ENCODE measurements at regions not wholly inside any gene's neighbourhood (a gene's known extent, or its start where the extent isn't known, plus 50 kb on each side); places are given as distances from the start of the nearest gene placed in this dataset.

DNA sequence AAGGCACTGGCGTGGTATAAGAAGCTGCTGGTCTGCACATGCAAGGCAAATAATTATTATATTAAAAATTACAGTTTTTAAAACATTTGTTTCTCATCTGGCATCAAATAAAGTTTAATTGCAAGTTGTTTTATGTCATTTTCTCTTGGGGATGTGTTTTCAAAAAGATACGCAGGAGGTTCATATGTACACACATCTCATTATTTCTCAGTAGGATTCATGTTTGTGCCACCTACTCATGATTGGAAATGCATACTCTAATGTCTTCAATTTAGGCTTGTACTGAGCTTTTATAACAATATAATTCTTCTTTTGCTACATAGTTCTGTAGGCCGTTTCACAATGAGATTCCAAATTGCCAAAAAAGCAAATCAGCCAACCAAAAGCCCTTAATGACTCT lies 244.2 kb upstream of the MEF2C start:
- TF ChIP-seq POLR2A (IDR thresholded peaks at IDR 0.05; ENCODE audit: low read depth, low read length): no peak
- TF ChIP-seq TAF1 (IDR thresholded peaks at IDR 0.05; ENCODE audit: borderline replicate concordance, low read depth, low read length): no peak
- no peak for TF ChIP-seq POLR2AphosphoS5 (IDR thresholded peaks at IDR 0.05; ENCODE audit: low read depth, low read length)
- DNase-seq (ENCODE audit: insufficient read length) (no peak), FAIRE-seq (no peak)

DNA sequence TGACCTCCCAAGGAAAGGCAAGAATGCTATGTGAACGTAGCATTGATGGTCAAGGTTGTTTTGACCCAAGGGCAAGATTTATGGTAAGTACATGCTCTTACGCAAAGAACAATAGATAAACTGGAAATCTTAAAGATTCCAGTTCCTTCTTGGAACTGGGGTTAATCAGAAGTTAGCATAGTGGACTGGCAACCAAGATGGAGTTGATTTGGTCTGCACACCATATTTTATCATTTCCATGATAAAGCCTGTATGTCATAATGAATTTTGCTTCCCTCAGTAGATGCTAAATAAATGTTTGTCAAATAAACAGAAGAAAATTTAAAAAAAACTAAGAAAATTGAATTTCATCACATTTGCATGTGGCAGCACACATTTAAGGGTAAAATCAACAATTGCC lies 242.4 kb upstream of the MEF2C start:
- FAIRE-seq (no peak), DNase-seq (ENCODE audit: insufficient read length) (no peak)
- TF ChIP-seq POLR2A (IDR thresholded peaks at IDR 0.05; ENCODE audit: low read depth, low read length): no peak
- TF ChIP-seq POLR2AphosphoS5 (IDR thresholded peaks at IDR 0.05; ENCODE audit: low read depth, low read length): no peak
- TF ChIP-seq TAF1 (IDR thresholded peaks at IDR 0.05; ENCODE audit: borderline replicate concordance, low read depth, low read length): no peak

DNA sequence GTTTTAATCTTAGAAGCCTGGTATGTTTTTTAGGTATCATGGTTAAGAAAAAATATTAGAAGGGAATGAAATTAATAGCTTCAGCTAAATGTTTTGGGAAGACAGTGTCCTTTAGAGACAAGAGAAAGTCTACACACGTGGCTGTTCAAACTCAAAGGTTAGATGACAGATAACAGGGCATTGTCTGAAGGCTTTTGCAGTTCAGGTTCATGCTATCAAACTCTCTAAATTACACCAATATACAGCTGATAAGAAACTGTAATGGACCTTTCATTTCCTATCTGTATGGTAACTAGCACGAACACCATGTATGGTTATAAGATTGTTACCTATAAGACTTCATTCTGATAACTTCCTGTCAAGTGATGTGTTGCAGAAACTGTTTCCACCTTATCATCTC lies 240.6 kb upstream of the MEF2C start:
- TF ChIP-seq POLR2AphosphoS5 (IDR thresholded peaks at IDR 0.05; ENCODE audit: low read depth, low read length) (no peak), TAF1 (IDR thresholded peaks at IDR 0.05; ENCODE audit: borderline replicate concordance, low read depth, low read length) (no peak), POLR2A (IDR thresholded peaks at IDR 0.05; ENCODE audit: low read depth, low read length) (no peak)
- DNase-seq (ENCODE audit: insufficient read length) (no peak), FAIRE-seq (no peak)

DNA sequence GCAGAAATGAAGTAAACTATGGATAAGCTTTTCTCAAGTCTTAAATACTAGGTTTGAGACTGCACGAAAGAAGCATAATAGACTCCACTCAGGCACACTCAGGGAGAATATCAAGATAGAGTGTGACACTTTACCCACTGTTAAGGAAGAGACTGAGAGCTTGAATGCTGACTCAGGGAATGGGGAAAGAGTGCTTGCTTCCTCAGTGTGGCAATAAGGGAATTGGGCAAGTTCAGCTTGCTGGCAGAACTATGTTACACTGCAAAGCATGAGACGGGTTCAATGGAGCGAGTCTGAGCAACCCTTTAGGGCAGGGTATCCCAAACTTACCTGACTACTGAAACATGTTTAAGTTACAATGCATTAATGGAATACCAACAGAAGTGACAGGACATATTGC lies 237.7 kb upstream of the MEF2C start:
- DNase-seq (ENCODE audit: insufficient read length) (no peak), FAIRE-seq (no peak)
- TF ChIP-seq POLR2A (IDR thresholded peaks at IDR 0.05; ENCODE audit: low read depth, low read length): no peak
- TF ChIP-seq TAF1 (IDR thresholded peaks at IDR 0.05; ENCODE audit: borderline replicate concordance, low read depth, low read length): no peak
- TF ChIP-seq POLR2AphosphoS5 (IDR thresholded peaks at IDR 0.05; ENCODE audit: low read depth, low read length): no peak

DNA sequence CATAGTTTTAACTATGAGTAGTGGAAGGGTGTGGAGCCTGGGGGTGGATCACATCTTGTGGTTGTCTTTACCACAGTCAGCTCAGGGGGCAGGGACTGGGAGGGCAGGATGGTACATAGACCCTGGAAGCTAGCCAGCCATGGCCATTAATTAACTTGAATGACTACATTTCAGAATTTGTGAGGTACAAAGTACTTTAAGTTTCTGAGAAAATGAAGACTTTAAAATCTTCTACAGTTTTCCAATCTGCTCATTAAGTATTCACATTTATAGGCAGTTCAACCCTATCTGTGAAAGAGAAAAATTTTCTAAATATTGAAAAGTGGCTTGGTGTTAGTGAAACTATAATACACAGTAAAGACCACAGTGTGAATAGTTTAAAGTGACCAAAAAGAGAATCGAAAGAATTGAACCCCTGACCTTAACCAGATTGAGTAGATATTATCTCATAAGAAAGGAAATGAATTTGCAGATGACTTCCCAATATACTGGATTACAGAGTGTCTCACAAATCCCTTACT lies 234.2 kb upstream of the MEF2C start:
- DNase-seq (ENCODE audit: insufficient read length): no peak
- TF ChIP-seq TAF1 (IDR thresholded peaks at IDR 0.05; ENCODE audit: borderline replicate concordance, low read depth, low read length): no peak
- TF ChIP-seq POLR2AphosphoS5 (IDR thresholded peaks at IDR 0.05; ENCODE audit: low read depth, low read length): no peak
- TF ChIP-seq POLR2A (IDR thresholded peaks at IDR 0.05; ENCODE audit: low read depth, low read length): no peak
- FAIRE-seq: peak; percentile 85

DNA sequence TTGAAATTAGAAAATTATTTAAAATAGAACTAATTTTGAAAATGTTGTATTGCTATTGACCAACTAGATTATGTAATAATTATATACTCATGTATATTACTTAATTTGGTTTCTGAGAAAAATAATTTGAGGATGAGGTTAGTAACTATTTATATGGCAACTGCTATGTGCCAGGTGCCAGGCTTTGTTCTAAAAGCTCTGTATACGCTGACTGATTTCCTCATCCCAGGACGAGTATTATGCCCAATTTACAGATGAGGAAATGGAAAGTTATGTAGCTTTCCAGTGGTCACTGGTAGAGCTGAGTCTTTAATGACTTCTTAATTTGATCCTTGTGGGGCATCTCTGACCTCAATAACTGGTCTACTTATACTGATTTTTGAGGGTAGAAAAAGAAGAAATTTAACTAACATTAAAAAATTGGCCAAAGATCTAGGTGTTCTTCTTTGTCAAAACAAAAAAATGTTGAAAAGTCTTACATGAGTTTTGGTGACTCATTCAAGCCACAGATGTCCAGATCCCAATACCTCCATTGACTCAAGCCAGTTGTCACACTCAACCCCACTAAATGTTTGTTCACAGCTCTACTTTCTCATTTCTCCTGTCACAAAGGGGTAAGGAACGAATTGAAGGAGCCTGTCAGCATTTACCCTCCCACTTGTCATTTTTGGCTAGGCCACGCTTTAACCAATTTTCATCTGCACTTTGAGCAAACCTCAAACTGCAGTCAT lies 228.1 kb upstream of the MEF2C start:
- TF ChIP-seq POLR2A (IDR thresholded peaks at IDR 0.05; ENCODE audit: low read depth, low read length) (no peak), TAF1 (IDR thresholded peaks at IDR 0.05; ENCODE audit: borderline replicate concordance, low read depth, low read length) (no peak), POLR2AphosphoS5 (IDR thresholded peaks at IDR 0.05; ENCODE audit: low read depth, low read length) (no peak)
- DNase-seq (ENCODE audit: insufficient read length): no peak
- FAIRE-seq: peak; percentile 42

DNA sequence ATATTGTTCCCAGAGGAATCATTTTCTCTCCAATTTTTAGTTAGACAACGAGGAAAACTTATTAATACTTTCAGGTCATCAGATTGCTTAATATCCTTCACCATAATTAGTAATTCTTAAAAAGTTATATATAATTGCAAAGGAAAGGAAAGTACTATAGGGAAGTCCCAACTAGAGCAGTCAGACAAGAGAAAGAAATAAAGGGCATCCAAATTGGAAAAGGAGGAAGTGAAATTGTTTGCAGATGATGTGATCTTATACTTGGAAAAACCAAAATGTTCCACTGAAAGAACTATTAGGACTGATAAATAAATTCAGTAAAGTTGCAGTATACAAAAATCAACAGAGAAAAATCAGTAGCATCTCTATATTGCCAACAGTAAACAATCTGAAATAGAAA lies 223.5 kb upstream of the MEF2C start:
- no peak for FAIRE-seq
- TF ChIP-seq POLR2A (IDR thresholded peaks at IDR 0.05; ENCODE audit: low read depth, low read length) (no peak), TAF1 (IDR thresholded peaks at IDR 0.05; ENCODE audit: borderline replicate concordance, low read depth, low read length) (no peak), POLR2AphosphoS5 (IDR thresholded peaks at IDR 0.05; ENCODE audit: low read depth, low read length) (no peak)
- DNase-seq (ENCODE audit: insufficient read length): no peak

DNA sequence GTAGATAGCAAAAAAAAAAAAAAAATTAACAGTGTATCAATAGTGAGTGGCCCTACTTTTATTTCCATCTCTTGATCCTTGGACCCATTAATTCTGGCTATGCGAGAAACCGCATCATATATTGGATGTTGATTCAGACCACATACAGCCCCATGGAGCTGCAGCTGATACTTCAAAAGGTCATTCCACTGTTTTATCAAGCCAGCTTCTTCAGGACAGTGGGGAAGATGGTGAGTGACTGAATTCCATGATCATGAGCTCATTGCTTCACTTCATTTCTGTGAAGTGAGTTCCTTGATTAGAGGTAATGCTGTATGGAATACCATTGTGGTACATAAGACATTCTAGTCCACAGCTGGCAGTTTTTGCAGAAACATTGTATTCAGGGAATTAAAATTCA lies 222.9 kb upstream of the MEF2C start:
- FAIRE-seq: no peak
- TF ChIP-seq POLR2AphosphoS5 (IDR thresholded peaks at IDR 0.05; ENCODE audit: low read depth, low read length) (no peak), POLR2A (IDR thresholded peaks at IDR 0.05; ENCODE audit: low read depth, low read length) (no peak)
- no peak for DNase-seq (ENCODE audit: insufficient read length)

DNA sequence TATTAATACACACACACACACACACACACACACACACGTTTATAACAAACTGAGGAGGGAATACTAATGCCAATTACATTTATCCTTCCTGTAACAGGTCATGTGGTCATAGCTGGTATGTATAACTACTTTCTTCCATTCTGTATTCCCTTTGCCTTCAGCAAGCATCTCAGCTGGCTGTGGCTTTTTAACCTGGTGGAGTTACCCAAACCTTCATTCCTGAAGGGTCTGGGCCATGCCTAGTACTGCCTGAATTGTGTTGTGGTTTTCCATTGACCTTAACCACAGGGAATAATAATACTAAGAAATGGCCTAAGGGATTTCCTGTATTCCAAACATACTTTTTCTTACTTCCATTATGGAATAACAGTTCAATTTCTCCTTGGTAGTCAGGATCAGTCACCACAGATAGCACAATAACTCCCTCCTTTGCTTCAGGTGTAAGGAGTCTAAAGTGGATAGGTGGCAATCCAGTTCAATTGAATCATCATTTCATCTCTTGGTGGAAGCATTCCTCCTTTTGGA lies 222.2 kb upstream of the MEF2C start:
- TF ChIP-seq POLR2A (IDR thresholded peaks at IDR 0.05; ENCODE audit: low read depth, low read length) (no peak), TAF1 (IDR thresholded peaks at IDR 0.05; ENCODE audit: borderline replicate concordance, low read depth, low read length) (no peak), POLR2AphosphoS5 (IDR thresholded peaks at IDR 0.05; ENCODE audit: low read depth, low read length) (no peak)
- DNase-seq (ENCODE audit: insufficient read length): no peak
- peak; percentile 60 for FAIRE-seq

DNA sequence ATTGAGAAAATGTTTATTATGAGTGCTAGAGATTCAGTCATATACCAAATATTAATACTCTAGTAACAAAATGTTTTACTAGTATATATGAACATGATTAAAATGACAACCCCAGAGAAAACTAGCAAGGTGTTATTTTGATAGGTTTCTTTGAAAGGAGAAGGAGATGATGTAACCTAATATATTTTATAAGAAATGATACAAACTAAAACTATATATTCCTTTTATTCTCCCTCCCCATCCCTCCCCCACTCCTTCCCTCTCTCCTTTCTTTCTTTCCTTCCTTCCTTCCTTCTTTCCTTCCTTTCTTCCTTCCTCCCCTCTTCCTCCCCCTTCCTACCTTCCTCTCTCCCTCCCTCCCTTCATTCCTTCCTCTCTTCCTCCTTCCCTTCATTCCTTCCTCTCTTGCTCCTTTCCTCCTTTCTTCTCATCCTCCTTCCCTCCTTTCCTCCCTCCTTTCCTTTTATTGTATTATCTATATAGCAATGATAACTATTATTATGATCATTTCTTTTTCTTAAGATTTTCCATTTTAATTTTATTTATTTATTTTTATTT lies 215.3 kb upstream of the MEF2C start:
- TF ChIP-seq TAF1 (IDR thresholded peaks at IDR 0.05; ENCODE audit: borderline replicate concordance, low read depth, low read length) (no peak), POLR2A (IDR thresholded peaks at IDR 0.05; ENCODE audit: low read depth, low read length) (no peak), POLR2AphosphoS5 (IDR thresholded peaks at IDR 0.05; ENCODE audit: low read depth, low read length) (no peak)
- FAIRE-seq: no peak

DNA sequence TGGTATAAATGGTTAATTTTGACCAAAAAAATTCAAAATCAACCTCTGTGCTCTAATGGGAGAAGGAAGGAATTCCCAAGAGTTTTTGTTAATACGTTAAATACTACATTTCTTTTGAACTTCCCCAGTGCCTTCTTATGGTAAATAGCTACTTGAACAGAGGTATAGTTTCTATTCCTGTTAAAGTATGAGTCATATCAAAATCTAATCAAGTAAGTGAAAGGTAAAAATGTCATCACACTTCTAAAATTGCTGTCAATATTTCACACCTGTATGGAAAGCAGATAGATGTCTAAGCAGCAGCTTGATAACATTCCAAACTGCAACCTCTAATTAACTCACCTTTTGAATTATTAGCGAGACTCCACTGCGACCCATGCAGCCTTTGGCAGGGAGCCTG lies 214.1 kb upstream of the MEF2C start:
- peak; percentile 62 for FAIRE-seq
- no peak for TF ChIP-seq TAF1 (IDR thresholded peaks at IDR 0.05; ENCODE audit: borderline replicate concordance, low read depth, low read length)
- TF ChIP-seq POLR2AphosphoS5 (IDR thresholded peaks at IDR 0.05; ENCODE audit: low read depth, low read length): no peak
- no peak for TF ChIP-seq POLR2A (IDR thresholded peaks at IDR 0.05; ENCODE audit: low read depth, low read length)
- DNase-seq (ENCODE audit: insufficient read length): no peak

More for the DNA sequence above, 215.3 kb upstream of the MEF2C start:
- no peak for DNase-seq (ENCODE audit: insufficient read length)

DNA sequence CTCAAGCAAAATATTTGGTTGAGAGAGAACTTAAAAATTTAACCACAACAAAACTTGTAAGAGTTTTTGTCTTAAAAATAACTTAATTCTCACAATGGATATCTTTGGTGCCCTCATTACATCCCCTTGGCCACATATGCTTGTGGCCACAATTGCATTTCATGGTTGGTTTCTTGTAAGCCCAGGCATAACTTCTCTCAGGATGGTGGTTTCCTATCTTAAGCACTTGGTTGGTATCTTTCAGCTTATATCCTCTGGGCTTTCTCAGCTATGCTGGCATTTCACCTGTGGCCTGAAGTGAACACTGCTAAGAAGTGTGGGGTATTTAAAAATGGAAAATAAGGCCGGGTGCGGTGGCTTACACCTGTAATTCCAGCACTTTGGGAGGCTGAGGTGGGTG lies 212.4 kb upstream of the MEF2C start:
- FAIRE-seq (peak; percentile 14), DNase-seq (ENCODE audit: insufficient read length) (no peak)
- TF ChIP-seq TAF1 (IDR thresholded peaks at IDR 0.05; ENCODE audit: borderline replicate concordance, low read depth, low read length) (no peak), POLR2AphosphoS5 (IDR thresholded peaks at IDR 0.05; ENCODE audit: low read depth, low read length) (no peak), POLR2A (IDR thresholded peaks at IDR 0.05; ENCODE audit: low read depth, low read length) (no peak)

All from GM12892 (cell line).